ENCODE measurements at regions not wholly inside any gene's neighbourhood (a gene's known extent, or its start where the extent isn't known, plus 50 kb on each side); places are given as distances from the start of the nearest gene placed in this dataset.
A peak's percentile ranks its signal among the peaks of the same experiment; 100 is the strongest.

GRCh38 chr4:159446266-159446976, 343.5 kb downstream of the RAPGEF2 start:
- TF ChIP-seq CTCF (IDR thresholded peaks at IDR 0.05) = peak; percentile 84

- TF ChIP-seq CTCF (IDR thresholded peaks at IDR 0.05) = no peak
Measured at GRCh38 chr4:159447296-159447695, 344.4 kb downstream of the RAPGEF2 start.

GRCh38 chr4:159451006-159451405, 348.1 kb downstream of the RAPGEF2 start:
- no peak for TF ChIP-seq CTCF (IDR thresholded peaks at IDR 0.05)

GRCh38 chr4:159455675-159456237, 352.9 kb downstream of the RAPGEF2 start:
- peak; percentile 69 for TF ChIP-seq CTCF (IDR thresholded peaks at IDR 0.05)

- no peak for TF ChIP-seq CTCF (IDR thresholded peaks at IDR 0.05)
Measured at GRCh38 chr4:159460371-159460770, 357.5 kb downstream of the RAPGEF2 start.

GRCh38 chr4:159463235-159463634, 360.4 kb downstream of the RAPGEF2 start:
- TF ChIP-seq CTCF (IDR thresholded peaks at IDR 0.05) = no peak

- no peak for TF ChIP-seq CTCF (IDR thresholded peaks at IDR 0.05)
Measured at GRCh38 chr4:159464302-159464701, 361.4 kb downstream of the RAPGEF2 start.
